ENCODE measurements at regions not wholly inside any gene's neighbourhood (a gene's known extent, or its start where the extent isn't known, plus 50 kb on each side); places are given as distances from the start of the nearest gene placed in this dataset.

DNA sequence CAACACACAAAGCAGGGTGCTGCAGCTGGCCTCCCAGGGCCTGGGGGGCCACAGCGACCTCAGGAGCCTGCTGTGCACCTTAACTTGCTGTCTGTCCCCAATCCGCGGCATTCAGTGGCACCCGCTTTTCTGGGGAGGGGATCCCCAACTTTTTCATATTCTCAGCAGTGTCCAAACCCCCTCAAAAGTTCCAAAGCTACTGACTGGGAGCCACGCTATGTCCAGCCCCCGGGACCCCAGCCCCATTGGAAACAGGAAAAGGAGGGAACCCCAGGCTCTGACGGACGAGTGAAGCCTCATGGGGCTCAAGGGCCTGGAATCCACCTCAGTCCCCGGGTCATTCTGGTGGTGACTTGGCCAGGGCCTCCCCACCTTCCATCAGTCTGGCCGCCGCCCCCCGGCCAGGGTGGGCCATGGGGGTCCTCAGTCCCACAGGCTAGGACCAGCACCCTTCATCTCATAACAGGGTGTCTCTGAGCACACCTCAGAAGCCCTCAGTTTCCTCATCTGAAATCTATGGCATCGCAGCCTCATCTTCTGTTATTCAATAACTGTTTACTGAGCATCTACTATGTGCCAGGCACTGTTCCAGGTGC, 127.3 kb downstream of the NCOR2 start:
- H3K27ac Mint-ChIP-seq: no peak overlapping the region
- intact Hi-C loops (cut with micrococcal nuclease): no loop called here
- CTCF ChIA-PET: no interaction called here
- no peaks in the 10 kb centered on the region for H3K27me3 Mint-ChIP-seq (ENCODE audit: low read depth)
- peaks cover 2% of the 10 kb centered on the region for H3K4me1 Mint-ChIP-seq (ENCODE audit: low read depth)
- H3K9me3 Mint-ChIP-seq: no peaks in the 10 kb centered on the region
- peaks cover 14% of the 10 kb centered on the region for H3K36me3 Mint-ChIP-seq (ENCODE audit: low read depth)
- H3K4me3 Mint-ChIP-seq: no peak overlapping the region
- DNase-seq: no peak

DNA sequence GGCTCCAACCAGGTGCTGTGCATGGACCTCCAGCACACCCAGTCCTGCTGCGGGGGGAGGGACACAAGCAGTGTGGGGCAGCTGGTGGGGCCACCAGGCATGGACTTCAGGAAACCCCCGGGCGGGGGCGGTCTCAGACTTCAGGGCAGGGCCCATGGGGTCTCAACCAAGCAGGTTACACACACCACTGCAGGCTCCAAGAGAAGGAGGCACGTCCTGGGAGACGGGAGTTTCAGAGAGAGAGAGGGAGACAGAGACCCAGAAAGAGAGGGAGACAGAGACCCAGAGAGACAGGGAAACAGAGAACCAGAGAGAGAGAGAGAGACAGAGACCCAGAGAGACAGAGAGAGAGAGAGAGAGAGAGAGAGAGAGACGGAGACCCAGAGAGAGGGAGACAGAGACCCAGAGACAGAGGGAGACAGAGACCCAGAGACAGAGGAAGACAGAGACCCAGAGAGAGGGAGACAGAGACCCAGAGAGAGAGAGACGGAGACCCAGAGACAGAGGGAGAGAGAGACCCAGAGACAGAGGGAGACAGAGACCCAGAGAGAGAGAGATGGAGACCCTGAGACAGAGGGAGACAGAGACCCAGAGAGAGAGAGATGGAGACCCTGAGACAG, 128.9 kb downstream of the NCOR2 start:
- Mint-ChIP-seq H3K27me3 (ENCODE audit: low read depth) (no peaks in the 10 kb centered on the region), H3K27ac (no peak overlapping the region), H3K9me3 (no peaks in the 10 kb centered on the region), H3K4me3 (no peak overlapping the region), H3K4me1 (ENCODE audit: low read depth) (peaks cover 2% of the 10 kb centered on the region), H3K36me3 (ENCODE audit: low read depth) (peaks cover 11% of the 10 kb centered on the region)
- CTCF ChIA-PET: no interaction called here
- intact Hi-C loops (cut with micrococcal nuclease): no loop called here
- no peak for DNase-seq

DNA sequence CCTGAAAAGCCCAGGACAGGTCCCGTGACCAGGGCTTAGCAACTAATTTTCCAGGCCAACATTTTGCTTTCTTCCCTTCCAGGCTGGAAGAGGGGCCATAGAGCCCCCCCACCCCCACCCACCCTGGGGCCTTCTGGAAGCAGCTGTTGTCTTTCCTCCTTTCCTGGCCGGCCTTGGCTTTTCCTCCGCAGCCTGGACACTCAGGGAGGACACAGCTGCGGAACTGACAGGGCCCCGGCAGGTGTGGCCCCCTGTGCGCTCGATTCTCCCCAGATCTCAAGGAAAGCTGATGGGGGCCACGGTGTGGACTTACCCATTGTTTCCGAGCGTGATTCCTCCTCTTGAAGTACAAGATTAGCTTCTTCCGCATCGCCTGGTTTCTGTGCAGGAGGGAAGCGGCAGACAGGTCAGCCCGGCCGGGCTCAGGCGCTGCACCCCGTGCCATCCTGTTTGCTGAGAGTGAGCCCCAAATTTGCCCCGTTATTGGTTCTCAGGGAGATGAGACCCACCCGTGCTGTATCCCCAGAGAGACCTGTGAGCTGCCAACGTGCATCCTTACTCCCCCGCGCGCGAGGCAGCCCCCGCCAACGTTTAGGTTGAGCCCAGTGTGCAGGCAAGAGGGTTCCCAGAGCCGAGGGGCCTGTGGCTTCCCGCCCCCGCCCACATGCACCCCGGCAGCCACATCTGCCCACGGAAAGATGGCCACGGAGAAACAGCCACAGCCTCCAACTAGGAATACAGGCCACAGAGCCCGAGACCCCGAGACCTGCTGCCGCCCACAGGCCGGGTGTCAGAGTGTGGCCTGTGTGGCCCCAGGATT, 129.6 kb downstream of the NCOR2 start:
- intact Hi-C loops (cut with micrococcal nuclease): no loop called here
- H3K4me1 Mint-ChIP-seq (ENCODE audit: low read depth): peaks cover 2% of the 10 kb centered on the region
- H3K27ac Mint-ChIP-seq: no peak overlapping the region
- no peak for DNase-seq
- H3K9me3 Mint-ChIP-seq: no peaks in the 10 kb centered on the region
- peaks cover 7% of the 10 kb centered on the region for H3K36me3 Mint-ChIP-seq (ENCODE audit: low read depth)
- H3K27me3 Mint-ChIP-seq (ENCODE audit: low read depth): no peaks in the 10 kb centered on the region
- no peak overlapping the region for H3K4me3 Mint-ChIP-seq
- CTCF ChIA-PET: no interaction called here

DNA sequence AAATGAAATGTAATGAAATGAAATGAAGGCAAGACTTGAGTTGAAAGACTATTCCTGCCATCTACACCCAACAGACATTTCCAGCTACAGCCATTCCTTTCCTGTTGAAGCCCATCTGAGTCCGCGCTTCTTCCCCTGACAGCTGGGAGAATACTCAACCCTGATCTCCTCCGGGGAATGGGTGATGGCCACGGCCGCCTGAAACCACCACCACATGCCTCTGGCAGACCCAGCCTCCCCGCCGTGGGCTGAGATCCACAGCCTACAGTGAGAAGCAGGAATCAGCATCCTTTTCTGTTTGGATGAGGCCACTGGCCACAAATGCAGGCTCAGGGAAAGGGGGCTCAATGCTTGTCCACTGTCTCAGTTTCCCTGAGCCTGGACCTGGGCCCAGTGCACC, 130.3 kb downstream of the NCOR2 start:
- Mint-ChIP-seq H3K27me3 (ENCODE audit: low read depth) (no peaks in the 10 kb centered on the region), H3K36me3 (ENCODE audit: low read depth) (peaks cover 2% of the 10 kb centered on the region), H3K27ac (no peak overlapping the region), H3K9me3 (no peaks in the 10 kb centered on the region), H3K4me3 (no peak overlapping the region), H3K4me1 (ENCODE audit: low read depth) (no peaks in the 10 kb centered on the region)
- intact Hi-C loops (cut with micrococcal nuclease): no loop called here
- CTCF ChIA-PET: no interaction called here
- no peak for DNase-seq

DNA sequence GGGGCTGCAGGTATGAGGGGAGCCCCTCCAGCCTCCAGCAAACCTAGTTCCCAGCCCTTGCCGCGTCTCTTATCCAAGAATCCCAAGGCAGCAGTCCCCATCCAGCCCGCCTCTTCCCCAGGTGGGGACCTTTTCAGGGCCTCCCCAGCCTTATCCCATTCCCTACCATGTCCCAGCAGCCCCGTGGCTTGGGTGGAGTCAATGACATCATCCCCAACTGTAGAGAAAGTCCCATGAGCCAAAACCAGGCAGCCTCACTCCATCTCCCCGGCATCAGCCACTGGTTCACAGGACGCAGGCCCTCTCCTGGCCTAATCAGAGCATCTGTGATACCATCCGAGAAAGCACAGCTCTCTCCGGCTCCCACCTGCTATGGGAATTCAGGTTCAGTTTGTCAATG, 131.0 kb downstream of the NCOR2 start:
- Mint-ChIP-seq H3K9me3 (no peaks in the 10 kb centered on the region), H3K4me1 (ENCODE audit: low read depth) (no peaks in the 10 kb centered on the region), H3K36me3 (ENCODE audit: low read depth) (peaks cover 3% of the 10 kb centered on the region), H3K27me3 (ENCODE audit: low read depth) (no peaks in the 10 kb centered on the region), H3K4me3 (no peak overlapping the region), H3K27ac (no peak overlapping the region)
- DNase-seq: no peak
- intact Hi-C loops (cut with micrococcal nuclease): no loop called here
- CTCF ChIA-PET: no interaction called here

DNA sequence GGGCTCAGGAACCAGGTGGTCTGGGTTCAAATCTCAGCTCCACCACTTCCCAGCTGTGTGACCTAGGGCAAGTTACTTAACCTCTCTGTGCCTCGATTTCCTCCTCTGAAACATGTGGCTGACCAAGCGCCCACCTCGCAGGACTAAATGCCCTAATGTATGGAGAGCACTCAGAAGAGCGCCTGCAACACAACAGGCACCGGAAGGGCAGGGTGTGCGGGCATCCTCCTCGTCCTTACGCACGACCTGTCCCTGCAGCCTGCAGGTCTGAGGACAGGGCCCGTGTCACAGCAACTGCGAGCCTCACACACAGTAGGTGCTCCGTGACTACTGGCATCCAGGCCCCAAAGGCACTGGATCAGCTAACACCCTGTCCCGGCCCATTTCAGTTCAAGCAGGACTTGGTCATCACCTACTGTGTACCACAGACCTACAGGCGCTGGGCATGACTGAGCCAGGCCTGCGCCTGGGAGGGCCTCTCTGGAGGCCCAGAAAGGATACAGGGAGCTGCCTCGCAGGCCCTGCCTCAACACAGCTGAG, 131.5 kb downstream of the NCOR2 start:
- Mint-ChIP-seq H3K27ac (no peak overlapping the region), H3K4me1 (ENCODE audit: low read depth) (no peaks in the 10 kb centered on the region), H3K9me3 (peaks cover 4% of the 10 kb centered on the region), H3K27me3 (ENCODE audit: low read depth) (no peaks in the 10 kb centered on the region), H3K4me3 (no peak overlapping the region), H3K36me3 (ENCODE audit: low read depth) (peaks cover 8% of the 10 kb centered on the region)
- DNase-seq: no peak
- intact Hi-C loops (cut with micrococcal nuclease): no loop called here
- CTCF ChIA-PET: no interaction called here

DNA sequence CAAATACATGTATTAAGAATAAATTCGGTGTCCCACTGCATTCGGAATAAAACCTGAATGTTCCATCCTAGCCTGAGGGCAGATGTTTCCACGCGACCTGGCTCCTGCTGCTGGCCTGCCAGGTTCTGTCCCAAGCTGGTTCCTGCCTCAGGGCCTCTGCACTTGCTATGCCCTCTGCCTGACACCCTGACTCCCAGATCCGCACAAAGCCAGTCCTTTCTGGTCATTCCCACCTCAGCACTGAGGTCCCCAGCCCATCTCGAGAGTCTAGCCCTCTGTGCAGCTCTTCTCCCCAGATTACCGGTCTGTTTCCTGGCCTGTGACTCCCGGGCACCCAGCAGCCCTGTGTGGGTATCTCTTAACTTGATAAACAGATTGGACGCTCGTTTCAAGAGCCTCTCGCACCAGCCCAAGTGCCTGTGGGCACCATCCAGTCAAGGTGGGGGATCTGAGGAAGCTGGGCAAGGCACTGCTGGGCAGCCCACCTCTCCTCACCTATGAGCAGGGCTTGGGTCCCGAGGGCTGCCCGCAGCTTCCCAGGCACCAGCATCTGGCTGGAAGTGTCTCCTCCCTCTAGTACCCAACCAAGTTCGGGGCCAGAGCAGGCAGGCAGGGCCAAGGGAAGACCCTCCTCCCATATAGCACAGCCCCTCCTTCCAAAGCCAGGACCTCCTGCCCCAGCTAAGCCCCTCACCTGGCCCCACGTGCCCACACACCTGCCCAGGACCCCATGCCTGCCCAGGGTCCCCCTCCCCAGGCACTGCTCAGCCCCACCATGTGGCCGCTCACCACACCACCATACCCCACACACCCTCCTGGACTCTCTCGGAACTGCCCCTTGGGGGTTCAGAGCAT, 132.2 kb downstream of the NCOR2 start:
- Mint-ChIP-seq H3K9me3 (peaks cover 4% of the 10 kb centered on the region), H3K27ac (no peak overlapping the region), H3K4me3 (no peak overlapping the region), H3K36me3 (ENCODE audit: low read depth) (peaks cover 12% of the 10 kb centered on the region), H3K27me3 (ENCODE audit: low read depth) (no peaks in the 10 kb centered on the region), H3K4me1 (ENCODE audit: low read depth) (no peaks in the 10 kb centered on the region)
- CTCF ChIA-PET: no interaction called here
- no peak for DNase-seq
- intact Hi-C loops (cut with micrococcal nuclease): no loop called here

DNA sequence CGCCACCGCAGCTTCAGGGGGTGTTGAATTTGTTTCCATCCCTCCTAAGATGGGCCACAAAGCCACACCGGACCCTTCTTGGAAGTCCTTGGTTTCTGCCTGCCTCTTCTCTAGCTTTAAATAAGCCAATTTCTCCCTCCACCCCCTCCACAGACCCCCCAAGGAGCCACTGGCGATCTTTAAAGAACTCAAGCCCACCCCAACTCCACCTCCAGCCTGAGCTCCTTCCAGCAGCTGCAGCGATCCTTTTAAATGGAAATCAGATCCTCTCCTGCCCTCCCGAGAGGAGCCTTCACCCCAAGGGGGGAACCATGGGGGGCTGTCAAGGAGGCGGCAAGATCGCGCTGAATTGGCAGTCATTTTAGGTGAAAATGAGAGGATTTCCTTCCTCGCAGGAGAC, 133.1 kb downstream of the NCOR2 start:
- no peak overlapping the region for H3K27ac Mint-ChIP-seq
- peaks cover 12% of the 10 kb centered on the region for H3K36me3 Mint-ChIP-seq (ENCODE audit: low read depth)
- intact Hi-C loops (cut with micrococcal nuclease): no loop called here
- peaks cover 4% of the 10 kb centered on the region for H3K9me3 Mint-ChIP-seq
- H3K4me1 Mint-ChIP-seq (ENCODE audit: low read depth): no peaks in the 10 kb centered on the region
- CTCF ChIA-PET: no interaction called here
- no peaks in the 10 kb centered on the region for H3K27me3 Mint-ChIP-seq (ENCODE audit: low read depth)
- no peak overlapping the region for H3K4me3 Mint-ChIP-seq
- DNase-seq: no peak

DNA sequence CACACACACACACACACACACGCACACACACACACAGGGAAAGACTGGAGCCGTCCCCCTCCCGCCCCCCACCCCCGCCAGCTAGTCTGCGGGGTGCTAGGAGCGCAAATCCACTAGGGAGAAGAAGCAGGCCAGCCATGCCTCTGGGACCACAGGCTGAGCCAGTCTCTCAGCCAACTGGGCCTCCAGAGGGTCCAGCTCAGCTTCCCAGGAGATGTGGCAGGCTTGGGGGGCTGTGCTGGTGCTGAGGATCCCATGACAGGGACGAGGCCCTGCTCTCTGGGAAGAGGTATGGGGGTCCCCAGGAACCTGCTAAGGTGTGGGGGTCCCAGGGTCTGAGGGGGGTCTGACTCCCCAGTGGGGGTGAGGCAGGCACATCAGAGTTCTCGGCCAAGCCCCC, 133.5 kb downstream of the NCOR2 start:
- H3K4me1 Mint-ChIP-seq (ENCODE audit: low read depth): no peaks in the 10 kb centered on the region
- no peak overlapping the region for H3K4me3 Mint-ChIP-seq
- peaks cover 12% of the 10 kb centered on the region for H3K36me3 Mint-ChIP-seq (ENCODE audit: low read depth)
- peaks cover 4% of the 10 kb centered on the region for H3K9me3 Mint-ChIP-seq
- DNase-seq: no peak
- CTCF ChIA-PET: no interaction called here
- intact Hi-C loops (cut with micrococcal nuclease): no loop called here
- H3K27me3 Mint-ChIP-seq (ENCODE audit: low read depth): no peaks in the 10 kb centered on the region
- H3K27ac Mint-ChIP-seq: no peak overlapping the region

DNA sequence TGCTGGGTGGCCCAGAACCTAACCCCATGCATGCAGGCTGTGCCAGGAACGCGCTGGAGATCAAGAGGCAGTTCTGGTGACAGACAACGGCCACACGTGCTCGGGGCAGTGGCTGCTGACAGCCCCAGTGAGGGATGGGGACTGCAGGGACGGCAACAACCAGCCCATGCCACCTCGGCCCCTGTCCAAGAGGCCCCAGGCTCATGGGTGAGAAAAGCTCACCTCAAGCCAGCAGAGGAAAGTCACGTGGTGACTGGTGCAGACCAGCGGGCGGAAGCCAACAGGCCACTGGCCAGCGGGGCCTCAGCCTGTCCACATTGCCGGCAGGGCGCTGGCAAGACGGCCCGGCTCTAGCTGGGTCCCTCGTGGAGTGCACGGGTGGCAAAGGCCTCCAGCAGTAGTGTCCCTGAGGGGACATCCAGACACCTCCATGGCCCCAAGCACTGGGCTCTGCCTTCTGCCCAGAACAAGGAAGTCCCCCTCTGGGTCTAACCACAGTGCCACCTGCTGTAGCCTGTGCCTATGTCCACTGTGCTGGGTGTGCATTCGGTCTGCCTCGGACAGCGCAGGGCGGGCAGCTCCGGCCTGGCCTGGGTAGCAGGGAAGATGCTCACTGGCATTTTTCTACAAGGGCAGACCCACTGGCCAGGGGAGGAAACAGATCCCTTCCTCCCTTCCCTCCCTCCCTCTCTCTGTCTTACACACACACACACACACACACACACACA, 134.1 kb downstream of the NCOR2 start:
- H3K27me3 Mint-ChIP-seq (ENCODE audit: low read depth): no peaks in the 10 kb centered on the region
- peaks cover 13% of the 10 kb centered on the region for H3K36me3 Mint-ChIP-seq (ENCODE audit: low read depth)
- H3K9me3 Mint-ChIP-seq: peaks cover 4% of the 10 kb centered on the region
- CTCF ChIA-PET: no interaction called here
- DNase-seq: no peak
- no peaks in the 10 kb centered on the region for H3K4me1 Mint-ChIP-seq (ENCODE audit: low read depth)
- no peak overlapping the region for H3K27ac Mint-ChIP-seq
- intact Hi-C loops (cut with micrococcal nuclease): no loop called here
- no peak overlapping the region for H3K4me3 Mint-ChIP-seq

DNA sequence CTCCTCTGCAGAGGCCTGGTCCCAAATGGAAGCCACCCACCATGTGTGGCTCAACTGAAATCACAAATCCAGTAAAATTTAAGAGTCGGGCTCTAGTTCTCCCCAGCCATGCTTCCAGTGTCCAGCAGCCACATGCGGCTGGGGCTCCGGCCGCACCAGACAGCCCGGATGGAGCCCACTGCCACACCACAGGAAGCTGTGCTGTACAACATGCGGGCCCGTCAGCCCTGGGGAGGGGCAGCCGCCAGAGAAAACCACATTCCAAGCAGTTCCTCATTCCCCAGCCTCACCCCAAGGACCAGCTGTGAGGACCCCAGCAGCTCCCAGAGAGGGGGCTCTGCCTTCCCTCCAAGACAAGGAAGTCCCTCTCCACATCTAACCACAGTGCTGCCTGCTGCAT, 135.0 kb downstream of the NCOR2 start:
- Mint-ChIP-seq H3K27ac (no peak overlapping the region), H3K9me3 (peaks cover 4% of the 10 kb centered on the region), H3K27me3 (ENCODE audit: low read depth) (no peaks in the 10 kb centered on the region), H3K36me3 (ENCODE audit: low read depth) (peaks cover 15% of the 10 kb centered on the region), H3K4me1 (ENCODE audit: low read depth) (no peaks in the 10 kb centered on the region), H3K4me3 (no peak overlapping the region)
- CTCF ChIA-PET: no interaction called here
- DNase-seq: no peak
- intact Hi-C loops (cut with micrococcal nuclease): no loop called here

DNA sequence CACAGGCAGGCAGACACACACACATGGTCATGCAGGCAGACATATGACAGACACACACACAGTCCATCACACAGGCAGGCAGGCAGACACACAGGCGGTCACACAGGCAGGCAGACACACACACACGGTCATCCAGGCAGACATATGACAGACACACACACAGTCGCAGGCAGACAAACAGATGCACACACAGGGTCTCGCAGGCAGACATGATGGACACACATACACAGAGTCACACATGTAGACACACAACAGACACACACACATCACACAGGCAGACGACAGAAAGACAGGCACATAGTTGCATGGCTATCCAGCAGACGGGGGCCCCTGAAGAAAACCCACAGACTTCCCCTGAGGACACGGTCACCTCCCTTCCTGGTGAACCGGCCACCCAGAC, 135.4 kb downstream of the NCOR2 start:
- Mint-ChIP-seq H3K36me3 (ENCODE audit: low read depth) (peaks cover 13% of the 10 kb centered on the region), H3K9me3 (peaks cover 4% of the 10 kb centered on the region), H3K4me3 (no peak overlapping the region), H3K27ac (no peak overlapping the region), H3K4me1 (ENCODE audit: low read depth) (no peaks in the 10 kb centered on the region), H3K27me3 (ENCODE audit: low read depth) (no peaks in the 10 kb centered on the region)
- DNase-seq: no peak
- intact Hi-C loops (cut with micrococcal nuclease): no loop called here
- CTCF ChIA-PET: no interaction called here
